Stimulated activated CD8-positive, alpha-beta memory T cell treated with anti-CD3 and anti-CD28 coated beads, Interleukin-4, amount 100 ng/mL, for 4 hours (primary cell): ENCODE measurements at regions not wholly inside any gene's neighbourhood (a gene's known extent, or its start where the extent isn't known, plus 50 kb on each side); places are given as distances from the start of the nearest gene placed in this dataset.

Experiments used
- DNase-seq, 2 donors: peaks; one replicate each; pipeline ENCODE4 v3.0.0-alpha.2; 2020; ENCODE audit warnings: low read depth in 2 of 2, low spot score in 1 of 2

- no peak for DNase-seq
Observed at GRCh38 chr15:95538693-95539092, 791.8 kb upstream of the NR2F2 start.

DNA sequence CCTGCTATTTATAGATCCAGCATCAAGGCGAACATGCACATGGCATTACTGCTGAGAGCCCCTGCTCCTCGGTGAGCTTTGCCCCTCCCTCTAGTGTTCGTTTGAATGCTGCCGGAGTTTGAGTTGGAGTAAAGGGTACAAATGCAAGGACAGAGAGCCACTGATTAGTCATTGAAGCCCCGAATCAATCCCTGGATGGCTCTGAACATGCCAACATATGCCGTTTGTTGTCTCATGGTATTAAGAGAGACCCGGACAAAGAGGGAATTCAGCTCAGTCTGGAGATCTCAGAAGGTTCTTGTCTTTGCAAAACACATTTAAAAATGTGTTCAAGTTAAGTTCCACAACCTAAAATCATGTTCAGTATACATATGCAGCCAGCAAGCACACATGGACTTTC, 789.2 kb upstream of the NR2F2 start:
- no peak for DNase-seq

GRCh38 chr15:95549168-95549738, 781.2 kb upstream of the NR2F2 start:
- DNase-seq, result no peak

DNA sequence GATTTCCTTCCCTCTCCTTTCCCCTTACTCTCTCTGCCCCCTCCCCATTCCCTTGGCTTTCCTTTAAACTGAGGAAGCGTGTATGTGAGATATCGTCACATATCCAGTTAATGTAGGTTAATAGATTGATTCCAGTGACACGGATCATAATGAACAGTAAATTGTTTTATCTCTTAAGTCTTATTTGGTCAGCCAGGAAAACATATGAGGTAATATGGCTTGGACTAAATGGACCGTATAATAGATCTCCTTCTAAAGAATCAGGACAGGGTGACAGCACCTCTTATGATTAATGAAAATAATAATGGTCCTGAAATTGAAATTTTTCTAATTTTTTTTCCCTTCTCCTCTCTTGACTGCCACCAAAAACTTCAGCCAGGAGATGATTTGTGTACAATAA, 779.8 kb upstream of the NR2F2 start:
- DNase-seq, result no peak

DNA sequence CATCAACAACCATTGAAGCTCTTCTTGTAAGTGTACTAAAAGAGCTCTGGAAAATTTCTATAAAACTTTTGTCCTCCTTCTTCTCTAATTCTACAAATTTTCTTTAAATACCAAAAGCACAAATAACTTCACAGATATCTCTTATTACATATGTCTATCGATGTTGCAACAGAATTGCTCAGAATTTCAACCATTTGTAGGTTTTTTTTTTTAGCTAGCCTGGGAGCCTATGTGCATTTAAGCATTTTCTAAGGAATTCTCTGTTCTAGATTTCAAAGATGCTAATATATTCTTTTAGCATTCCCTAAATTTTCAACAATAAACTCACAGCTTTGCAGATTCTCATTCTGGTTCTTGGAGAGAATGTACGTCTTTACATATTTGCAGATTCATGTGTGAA, 774.3 kb upstream of the NR2F2 start:
- DNase-seq, result no peak

- no peak for DNase-seq
Observed at GRCh38 chr15:95556866-95557225, 773.7 kb upstream of the NR2F2 start.

DNA sequence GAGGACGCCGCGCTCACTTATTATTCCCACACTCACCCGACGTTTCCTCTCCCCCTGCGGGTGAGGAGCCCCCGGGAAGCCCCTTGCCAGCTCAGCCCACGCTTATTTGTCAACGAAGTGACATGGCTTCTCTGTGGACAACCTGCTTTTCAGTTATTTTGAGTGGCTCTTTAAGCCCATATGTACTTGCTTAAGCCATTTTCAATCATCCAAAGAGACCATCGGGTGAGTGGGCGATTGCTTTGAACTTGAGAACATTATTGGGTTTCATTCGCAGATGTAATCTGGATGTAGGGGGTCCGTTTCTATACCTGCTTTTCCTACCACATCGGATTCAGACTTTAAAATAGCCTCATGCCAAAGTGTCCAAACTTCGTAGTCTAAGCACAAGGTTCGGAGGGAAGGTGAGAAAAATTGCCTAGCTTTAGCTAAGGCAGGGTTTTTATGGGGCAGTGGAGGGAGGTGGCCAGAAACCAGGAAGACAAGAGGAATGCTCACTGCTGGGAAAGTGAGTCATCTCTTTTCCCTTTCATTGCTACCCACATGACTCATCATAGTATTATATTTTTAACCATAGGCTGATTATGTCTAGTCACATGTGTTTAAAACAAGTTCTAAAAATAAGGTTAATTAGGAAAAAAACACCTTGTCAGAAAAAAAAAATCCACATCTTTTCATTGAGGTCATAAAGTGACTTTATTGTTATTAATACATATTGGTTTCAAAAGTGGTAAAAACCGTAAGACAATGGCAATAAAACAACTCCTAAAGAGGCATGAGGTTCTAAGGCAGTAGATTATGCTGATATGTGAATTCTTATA, 773.1 kb upstream of the NR2F2 start:
- DNase-seq, result no peak

DNA sequence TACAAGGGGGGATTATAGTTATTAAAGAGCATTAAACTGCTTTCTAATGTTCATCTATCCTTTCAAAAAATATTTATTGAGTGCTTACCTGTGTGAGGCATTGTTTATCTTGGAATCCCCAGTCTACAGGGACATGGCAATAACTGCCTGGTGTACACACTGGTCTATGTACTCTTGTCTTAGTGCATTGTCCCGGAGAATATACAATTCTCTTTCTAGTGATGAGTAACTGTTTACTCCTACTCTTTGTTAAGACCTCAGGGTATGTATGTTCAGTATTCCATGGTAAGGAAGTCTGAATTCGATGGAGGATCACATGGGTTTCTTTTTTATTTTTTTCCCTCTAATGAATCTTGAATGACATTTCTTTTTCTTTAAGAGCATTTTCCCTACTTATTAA, 772.4 kb upstream of the NR2F2 start:
- DNase-seq, result no peak

GRCh38 chr15:95558916-95559315, 771.6 kb upstream of the NR2F2 start:
- no peak for DNase-seq

DNA sequence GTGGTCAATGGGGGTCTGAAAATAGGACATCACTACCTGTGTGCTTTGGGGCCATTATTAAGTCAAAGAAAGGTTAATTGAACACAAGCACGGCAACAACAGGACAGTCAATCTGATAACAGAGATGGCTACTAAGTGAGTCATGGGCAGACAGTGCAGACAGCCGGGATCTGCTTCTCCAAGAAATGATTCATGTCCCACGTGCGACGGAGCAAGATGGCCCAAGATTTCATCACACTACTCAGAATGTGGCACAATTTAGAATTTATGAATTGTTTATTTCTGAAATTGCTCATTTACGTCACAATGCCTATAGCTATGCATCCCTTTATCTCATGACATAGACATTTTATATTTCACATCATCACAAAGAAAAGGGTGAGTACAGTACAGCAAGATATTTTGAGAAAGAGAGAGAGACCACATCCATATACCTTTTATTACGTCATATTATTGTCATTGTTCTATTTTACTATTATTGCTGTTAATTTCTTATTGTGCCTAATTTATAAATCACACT, 770.6 kb upstream of the NR2F2 start:
- DNase-seq, result no peak

- no peak for DNase-seq
Observed at GRCh38 chr15:95561463-95561862, 769.0 kb upstream of the NR2F2 start.

GRCh38 chr15:95563634-95564033, 766.9 kb upstream of the NR2F2 start:
- DNase-seq, result no peak

- DNase-seq, result no peak
Observed at GRCh38 chr15:95565016-95565600, 765.4 kb upstream of the NR2F2 start.

DNA sequence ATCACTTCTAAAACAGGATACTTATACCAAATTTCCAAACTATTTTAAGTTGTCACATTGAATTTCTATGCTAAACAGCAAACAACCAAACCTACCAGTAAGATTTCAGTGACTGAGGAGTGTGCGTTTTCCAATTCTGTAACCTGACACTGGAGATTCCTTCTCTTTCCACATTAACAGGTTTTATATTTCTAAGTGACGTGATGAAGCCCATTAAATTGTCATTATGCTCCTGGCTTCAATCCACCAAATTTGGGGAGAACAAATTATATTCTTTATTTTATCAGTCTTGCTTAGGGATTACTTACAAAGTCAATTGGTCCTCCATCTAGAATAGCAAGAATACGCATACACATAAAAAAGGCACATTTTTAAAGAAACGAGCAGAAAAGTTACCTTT, 764.8 kb upstream of the NR2F2 start:
- DNase-seq, result no peak

- DNase-seq, result no peak
Observed at GRCh38 chr15:95567686-95568085, 762.8 kb upstream of the NR2F2 start.

- DNase-seq, result no peak
Observed at GRCh38 chr15:95574053-95574452, 756.4 kb upstream of the NR2F2 start.

DNA sequence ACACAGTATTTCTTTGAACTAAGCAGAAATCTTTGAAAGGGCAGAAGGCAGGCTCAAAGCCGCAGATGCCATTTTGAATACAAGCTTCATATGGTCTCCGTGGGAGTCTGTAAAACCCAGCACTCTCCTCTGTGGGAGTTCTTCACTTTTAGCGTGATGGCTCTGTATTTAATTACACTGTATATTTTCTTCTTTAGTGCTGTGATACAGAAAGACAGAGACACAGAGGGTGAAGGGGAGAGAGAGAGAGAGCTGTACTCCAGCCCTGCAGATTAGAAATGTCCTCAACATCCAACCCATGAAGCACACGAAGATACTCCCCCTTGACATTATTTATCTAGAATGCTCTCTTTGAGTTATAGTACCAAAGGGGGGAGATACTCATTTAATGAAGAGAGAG, 752.6 kb upstream of the NR2F2 start:
- DNase-seq, result no peak

DNA sequence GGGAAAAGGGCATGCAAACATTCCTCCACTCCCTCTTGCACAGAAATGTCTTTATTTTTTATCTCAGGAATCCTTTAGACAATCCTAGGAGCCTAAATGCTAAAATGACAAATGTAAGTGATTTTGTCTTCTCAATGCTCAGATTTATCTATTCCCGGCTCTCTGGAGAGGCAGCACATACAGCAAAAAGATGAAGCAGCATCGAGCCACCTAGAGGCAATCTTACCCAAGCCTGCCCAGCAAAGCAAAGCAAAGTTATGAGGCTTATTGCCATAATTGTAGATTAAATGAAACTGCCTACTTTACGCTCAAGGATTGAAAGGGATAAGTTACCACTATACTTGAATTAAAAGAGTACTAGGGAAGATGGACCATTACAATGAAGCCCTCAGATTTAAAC, 750.4 kb upstream of the NR2F2 start:
- DNase-seq, result no peak

DNA sequence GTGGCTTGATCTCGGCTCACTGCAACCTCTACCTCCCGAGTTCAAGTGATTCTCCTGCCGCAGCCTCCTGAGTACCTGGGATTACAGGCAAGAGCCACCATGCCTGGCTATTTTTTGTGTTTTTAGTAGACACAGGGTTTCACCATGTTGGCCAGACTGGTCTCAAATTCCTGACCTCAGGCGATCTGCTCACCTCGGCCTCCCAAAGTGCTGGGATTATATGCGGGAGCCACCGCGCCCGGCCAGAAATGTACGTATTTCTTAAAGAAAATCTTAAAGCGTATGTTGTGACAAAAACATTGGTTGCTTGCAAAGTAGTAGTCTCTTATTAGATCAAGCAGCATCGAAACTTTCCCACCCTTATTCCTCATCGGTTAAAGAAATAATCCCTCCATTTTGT, 748.9 kb upstream of the NR2F2 start:
- DNase-seq, result no peak

DNA sequence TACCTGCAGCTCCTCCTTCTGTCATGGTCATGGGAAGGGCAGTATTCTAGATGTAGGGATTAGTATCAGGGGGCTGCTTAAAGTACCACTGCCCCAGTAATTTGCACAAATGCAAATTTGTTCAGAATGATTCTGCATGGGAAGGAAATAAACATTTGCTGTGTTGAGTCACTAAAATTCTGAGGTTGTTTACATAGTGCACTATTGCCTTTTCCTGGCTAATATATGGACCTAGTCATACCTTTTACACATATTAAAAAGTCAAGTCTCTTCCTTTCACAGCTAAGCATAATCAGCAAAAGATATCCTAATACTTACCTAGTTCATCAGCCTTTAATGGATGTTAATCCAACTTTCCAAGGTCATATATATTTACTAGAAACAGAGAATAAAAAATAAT, 746.4 kb upstream of the NR2F2 start:
- DNase-seq, result no peak

- DNase-seq, result no peak
Observed at GRCh38 chr15:95588056-95588455, 742.4 kb upstream of the NR2F2 start.

GRCh38 chr15:95590533-95591044, 739.9 kb upstream of the NR2F2 start:
- no peak for DNase-seq
